GM12891 (cell line): ENCODE measurements at regions not wholly inside any gene's neighbourhood (a gene's known extent, or its start where the extent isn't known, plus 50 kb on each side); places are given as distances from the start of the nearest gene placed in this dataset.

Experiments used
- DNase-seq: peaks from one replicate; pipeline ENCODE4 v3.0.0; 2011; ENCODE audit warnings: low spot score; ENCODE audit not compliant: insufficient read length
- FAIRE-seq: peaks from 2 replicates; lab custom pipeline; 2011; peaks lifted over from hg19 to GRCh38; lab: Jason Lieb, UNC
- PAX5 ChIP-seq: IDR thresholded peaks from 2 replicates; pipeline ENCODE4 v1.6.1; 2011; ENCODE audit warnings: low read length, moderate library complexity, mild to moderate bottlenecking; ENCODE audit not compliant: insufficient read depth, severe bottlenecking
- POLR2A ChIP-seq: IDR thresholded peaks from 2 replicates; pipeline ENCODE4 v1.6.1; 2011; ENCODE audit warnings: low read depth, low read length, control low read depth
- POLR2AphosphoS5 ChIP-seq: IDR thresholded peaks from 2 replicates; pipeline ENCODE4 v1.6.1; 2011; ENCODE audit warnings: low read depth, low read length, control low read depth
- POU2F2 ChIP-seq: IDR thresholded peaks from 2 replicates; pipeline ENCODE4 v1.6.1; 2011; ENCODE audit warnings: low read depth, mild to moderate bottlenecking, control low read depth, low read length, moderate library complexity
- SPI1 ChIP-seq: IDR thresholded peaks from 2 replicates; pipeline ENCODE4 v1.6.1; 2011; ENCODE audit warnings: low read depth, low read length, control low read depth
- TAF1 ChIP-seq: IDR thresholded peaks from 2 replicates; pipeline ENCODE4 v1.6.1; 2011; ENCODE audit warnings: low read depth, low read length, control low read depth

GRCh38 chr13:73922493-73923393 lies 211.5 kb downstream of the KLF12 start:
- TF ChIP-seq POU2F2, result no peak
- TF ChIP-seq PAX5, result no peak
- no peak for TF ChIP-seq POLR2AphosphoS5
- no peak for TF ChIP-seq TAF1
- no peak for TF ChIP-seq POLR2A
- no peak for TF ChIP-seq SPI1
- FAIRE-seq (no peak), DNase-seq (no peak)

GRCh38 chr13:73918691-73919090 lies 215.5 kb downstream of the KLF12 start:
- TF ChIP-seq SPI1 (no peak), TAF1 (no peak), PAX5 (no peak), POU2F2 (no peak), POLR2A (no peak), POLR2AphosphoS5 (no peak)
- DNase-seq (no peak), FAIRE-seq (no peak)

GRCh38 chr13:73913751-73914518 lies 220.3 kb downstream of the KLF12 start:
- FAIRE-seq, result no peak
- DNase-seq, result no peak
- no peak for TF ChIP-seq POLR2AphosphoS5
- no peak for TF ChIP-seq POU2F2
- no peak for TF ChIP-seq PAX5
- TF ChIP-seq SPI1, result no peak

- no peak for TF ChIP-seq TAF1
- no peak for TF ChIP-seq PAX5
- TF ChIP-seq SPI1, result no peak
- no peak for TF ChIP-seq POLR2A
- TF ChIP-seq POLR2AphosphoS5, result no peak
- no peak for TF ChIP-seq POU2F2
- FAIRE-seq, result peak; percentile 16
- DNase-seq, result no peak
Measured at GRCh38 chr13:73913079-73913740, 221.0 kb downstream of the KLF12 start.

GRCh38 chr13:73911361-73911760 lies 222.8 kb downstream of the KLF12 start:
- no peak for DNase-seq
- FAIRE-seq, result no peak
- TF ChIP-seq TAF1 (no peak), PAX5 (no peak), POLR2AphosphoS5 (no peak), SPI1 (no peak), POLR2A (no peak), POU2F2 (no peak)

- DNase-seq (no peak), FAIRE-seq (no peak)
- TF ChIP-seq TAF1 (no peak), POLR2AphosphoS5 (no peak), POLR2A (no peak), POU2F2 (no peak), PAX5 (no peak), SPI1 (no peak)
Measured at GRCh38 chr13:73910733-73911132, 223.5 kb downstream of the KLF12 start.

GRCh38 chr13:73908809-73909208 lies 225.4 kb downstream of the KLF12 start:
- no peak for FAIRE-seq
- TF ChIP-seq POLR2AphosphoS5 (no peak), POLR2A (no peak), POU2F2 (no peak), PAX5 (no peak), SPI1 (no peak), TAF1 (no peak)
- no peak for DNase-seq

GRCh38 chr13:73904625-73905024 lies 229.6 kb downstream of the KLF12 start:
- no peak for DNase-seq
- FAIRE-seq, result no peak
- TF ChIP-seq POLR2A (no peak), SPI1 (no peak), POLR2AphosphoS5 (no peak), TAF1 (no peak), PAX5 (no peak), POU2F2 (no peak)

- FAIRE-seq (no peak), DNase-seq (no peak)
Measured at GRCh38 chr13:73903561-73903960, 230.6 kb downstream of the KLF12 start.

More at GRCh38 chr13:73903561-73903960, 230.6 kb downstream of the KLF12 start:
- TF ChIP-seq TAF1, result no peak
- TF ChIP-seq POU2F2, result no peak
- no peak for TF ChIP-seq PAX5
- no peak for TF ChIP-seq SPI1
- TF ChIP-seq POLR2AphosphoS5, result no peak
- no peak for TF ChIP-seq POLR2A
